ENCODE measurements at regions not wholly inside any gene's neighbourhood (a gene's known extent, or its start where the extent isn't known, plus 50 kb on each side); places are given as distances from the start of the nearest gene placed in this dataset.

DNA sequence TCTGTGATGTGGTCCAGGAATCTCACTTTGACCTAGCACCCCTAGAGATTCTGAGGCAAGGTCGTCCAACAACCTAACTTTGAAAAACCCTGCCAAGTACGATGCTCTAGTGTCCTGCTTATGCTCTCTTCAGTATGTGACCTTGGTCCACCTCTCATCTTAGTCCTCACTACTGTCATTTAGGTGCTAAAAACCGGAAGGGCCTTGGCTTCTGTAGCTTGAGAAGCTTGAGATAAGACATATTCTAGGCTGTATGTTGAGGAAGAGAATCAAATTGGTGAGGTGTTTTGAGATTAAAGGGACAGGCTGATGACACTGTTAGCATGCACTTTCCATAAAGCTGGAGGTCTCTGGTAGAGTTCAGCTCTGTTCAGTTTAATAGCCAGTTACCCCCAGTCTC, 57.0 kb upstream of the MTPN start:
- DNase-seq (ENCODE audit: low read depth): no peak

DNA sequence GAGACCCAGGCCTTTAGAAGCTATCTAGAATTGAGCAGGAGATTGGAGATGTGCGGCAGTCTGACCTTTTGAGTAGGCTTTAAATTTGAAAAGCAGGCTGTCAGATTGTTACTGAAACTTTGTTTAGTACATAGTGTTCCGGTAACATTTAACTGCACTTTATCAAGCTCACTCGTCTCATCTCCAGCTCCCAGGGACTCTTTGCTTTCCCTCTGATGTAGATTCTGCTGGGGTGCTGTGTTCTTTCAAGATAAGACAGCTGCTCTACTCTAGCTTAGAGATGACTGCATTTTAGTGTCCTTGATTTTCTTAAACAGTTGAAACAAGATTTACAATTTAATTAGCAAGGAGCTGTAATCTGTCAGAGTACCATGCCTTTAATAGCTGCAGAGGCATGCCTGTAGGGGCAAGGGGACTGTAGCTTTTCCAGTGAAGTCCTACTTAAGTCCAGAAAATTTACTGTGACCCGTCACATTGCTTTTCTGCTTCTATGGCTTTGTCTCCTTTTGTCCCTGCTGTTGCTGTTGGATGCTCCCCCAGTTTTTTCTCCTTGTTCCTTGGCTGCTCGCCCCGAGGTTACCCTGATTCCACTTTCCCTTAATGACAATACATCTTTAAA, 56.4 kb upstream of the MTPN start:
- no peak for DNase-seq (ENCODE audit: low read depth)

DNA sequence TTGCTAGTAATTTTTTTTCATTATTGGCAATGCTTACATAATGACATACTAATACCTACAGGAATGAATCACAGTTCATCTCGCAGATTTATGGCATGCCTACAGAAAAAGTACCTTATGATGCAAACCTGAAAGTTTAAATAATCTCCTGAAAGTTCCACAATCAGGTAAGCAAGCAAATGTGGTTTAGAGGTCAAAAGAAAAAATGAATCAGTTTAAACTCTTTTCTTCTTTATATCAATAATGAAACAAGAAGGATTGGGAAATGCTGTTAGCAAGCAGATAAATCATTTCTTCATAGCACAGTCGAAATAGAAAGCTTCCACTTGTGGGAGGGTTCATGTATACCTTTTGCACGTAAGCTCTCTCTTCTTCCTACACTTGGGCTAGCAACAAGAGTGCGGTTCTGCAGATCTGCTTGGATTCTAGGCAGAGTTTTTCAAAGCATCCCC, 53.7 kb upstream of the MTPN start:
- no peak for DNase-seq (ENCODE audit: low read depth)

DNA sequence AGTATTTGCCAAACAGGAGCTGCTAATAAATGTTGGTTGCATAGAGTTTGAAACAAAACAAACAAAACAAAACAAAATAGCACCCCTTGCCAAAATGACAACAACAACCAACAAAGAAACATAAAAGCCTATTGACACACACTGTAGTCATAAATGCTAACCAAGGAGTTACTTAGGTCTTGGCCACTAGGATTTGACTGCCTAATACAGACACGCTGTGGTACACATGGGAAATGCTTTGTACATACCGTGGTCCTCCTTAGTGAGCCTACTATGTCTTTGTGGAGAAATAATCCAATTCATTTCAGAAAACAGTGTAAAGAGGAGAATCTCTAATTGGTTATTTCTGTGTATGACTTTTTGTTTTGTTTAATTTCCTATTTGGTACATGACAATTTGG, 53.2 kb upstream of the MTPN start:
- DNase-seq (ENCODE audit: low read depth): no peak

DNA sequence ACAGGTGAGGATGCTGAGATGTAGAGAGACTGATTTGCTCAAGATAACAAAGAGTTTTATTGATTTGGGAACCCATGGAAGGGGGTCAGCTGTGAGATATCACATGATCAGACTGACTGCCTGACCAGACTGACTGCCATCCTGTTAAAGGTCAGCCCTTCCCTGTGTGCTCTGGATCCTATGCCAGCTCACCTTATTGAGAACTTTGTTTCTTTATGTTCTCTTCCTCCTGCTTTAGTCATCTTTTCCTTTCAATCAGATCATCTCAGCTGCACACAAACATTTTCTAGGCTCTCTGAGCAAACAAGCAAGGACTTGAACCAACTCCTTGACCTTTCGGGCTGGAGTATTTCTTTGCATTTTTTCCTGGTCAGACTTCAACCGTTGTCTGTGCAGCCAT, 50.0 kb upstream of the MTPN start:
- DNase-seq (ENCODE audit: low read depth): no peak
